ENCODE measurements at regions not wholly inside any gene's neighbourhood (a gene's known extent, or its start where the extent isn't known, plus 50 kb on each side); places are given as distances from the start of the nearest gene placed in this dataset.

DNA sequence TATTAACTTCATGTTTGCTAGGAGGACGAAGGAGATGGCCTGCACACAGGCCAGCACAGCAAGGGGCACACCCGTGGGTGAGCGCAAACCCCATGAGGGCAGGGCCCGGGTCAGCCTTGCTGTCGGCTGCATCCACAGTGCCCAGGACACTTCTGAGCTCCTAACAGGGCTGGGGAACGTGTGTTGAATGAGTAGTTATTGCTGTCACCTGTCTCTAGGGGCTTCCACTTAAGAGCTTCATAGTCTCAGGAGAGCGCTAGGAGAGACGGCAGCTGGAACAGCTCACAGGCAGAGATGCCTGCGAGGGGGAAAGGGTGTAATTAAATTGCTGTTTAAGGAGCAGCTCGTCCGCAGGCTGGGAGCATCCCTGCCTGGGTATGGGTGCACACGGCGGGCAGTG, 91.4 kb upstream of the NEURL1B start:
- Histone ChIP-seq H3K27me3 (ENCODE audit: control insufficient read depth, insufficient read depth, low read length) (no peaks in the 10 kb centered on the region; the same call in 1 of the 2 replicates), H3K4me1 (ENCODE audit: control insufficient read depth, insufficient read depth, low read length) (no peaks in the 10 kb centered on the region), H3K9me3 (ENCODE audit: control insufficient read depth, insufficient read depth, low read depth, low read length) (no peaks in the 10 kb centered on the region), H3K36me3 (ENCODE audit: control insufficient read depth, insufficient read depth, low read length) (no peaks in the 10 kb centered on the region), H3K27ac (ENCODE audit: low read length) (no peak overlapping the region), H3K4me3 (ENCODE audit: low read depth in 2 of 2, low read length in 2 of 2) (no peak overlapping the region)
- BruUV-seq (replicated peaks): no TSS peak
- TF ChIP-seq, protein P1, sequence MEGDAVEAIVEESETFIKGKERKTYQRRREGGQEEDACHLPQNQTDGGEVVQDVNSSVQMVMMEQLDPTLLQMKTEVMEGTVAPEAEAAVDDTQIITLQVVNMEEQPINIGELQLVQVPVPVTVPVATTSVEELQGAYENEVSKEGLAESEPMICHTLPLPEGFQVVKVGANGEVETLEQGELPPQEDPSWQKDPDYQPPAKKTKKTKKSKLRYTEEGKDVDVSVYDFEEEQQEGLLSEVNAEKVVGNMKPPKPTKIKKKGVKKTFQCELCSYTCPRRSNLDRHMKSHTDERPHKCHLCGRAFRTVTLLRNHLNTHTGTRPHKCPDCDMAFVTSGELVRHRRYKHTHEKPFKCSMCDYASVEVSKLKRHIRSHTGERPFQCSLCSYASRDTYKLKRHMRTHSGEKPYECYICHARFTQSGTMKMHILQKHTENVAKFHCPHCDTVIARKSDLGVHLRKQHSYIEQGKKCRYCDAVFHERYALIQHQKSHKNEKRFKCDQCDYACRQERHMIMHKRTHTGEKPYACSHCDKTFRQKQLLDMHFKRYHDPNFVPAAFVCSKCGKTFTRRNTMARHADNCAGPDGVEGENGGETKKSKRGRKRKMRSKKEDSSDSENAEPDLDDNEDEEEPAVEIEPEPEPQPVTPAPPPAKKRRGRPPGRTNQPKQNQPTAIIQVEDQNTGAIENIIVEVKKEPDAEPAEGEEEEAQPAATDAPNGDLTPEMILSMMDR (IDR thresholded peaks at IDR 0.05): no peak
- TF ChIP-seq POLR2AphosphoS5 (IDR thresholded peaks at IDR 0.05; ENCODE audit: low read depth, low read length) (no peak), TCF7L2 (IDR thresholded peaks at IDR 0.05; ENCODE audit: low read depth, low read length) (no peak), SIN3A (IDR thresholded peaks at IDR 0.05; ENCODE audit: borderline replicate concordance, insufficient read depth, low read depth, low read length) (no peak)
- TF ChIP-seq, protein P2, sequence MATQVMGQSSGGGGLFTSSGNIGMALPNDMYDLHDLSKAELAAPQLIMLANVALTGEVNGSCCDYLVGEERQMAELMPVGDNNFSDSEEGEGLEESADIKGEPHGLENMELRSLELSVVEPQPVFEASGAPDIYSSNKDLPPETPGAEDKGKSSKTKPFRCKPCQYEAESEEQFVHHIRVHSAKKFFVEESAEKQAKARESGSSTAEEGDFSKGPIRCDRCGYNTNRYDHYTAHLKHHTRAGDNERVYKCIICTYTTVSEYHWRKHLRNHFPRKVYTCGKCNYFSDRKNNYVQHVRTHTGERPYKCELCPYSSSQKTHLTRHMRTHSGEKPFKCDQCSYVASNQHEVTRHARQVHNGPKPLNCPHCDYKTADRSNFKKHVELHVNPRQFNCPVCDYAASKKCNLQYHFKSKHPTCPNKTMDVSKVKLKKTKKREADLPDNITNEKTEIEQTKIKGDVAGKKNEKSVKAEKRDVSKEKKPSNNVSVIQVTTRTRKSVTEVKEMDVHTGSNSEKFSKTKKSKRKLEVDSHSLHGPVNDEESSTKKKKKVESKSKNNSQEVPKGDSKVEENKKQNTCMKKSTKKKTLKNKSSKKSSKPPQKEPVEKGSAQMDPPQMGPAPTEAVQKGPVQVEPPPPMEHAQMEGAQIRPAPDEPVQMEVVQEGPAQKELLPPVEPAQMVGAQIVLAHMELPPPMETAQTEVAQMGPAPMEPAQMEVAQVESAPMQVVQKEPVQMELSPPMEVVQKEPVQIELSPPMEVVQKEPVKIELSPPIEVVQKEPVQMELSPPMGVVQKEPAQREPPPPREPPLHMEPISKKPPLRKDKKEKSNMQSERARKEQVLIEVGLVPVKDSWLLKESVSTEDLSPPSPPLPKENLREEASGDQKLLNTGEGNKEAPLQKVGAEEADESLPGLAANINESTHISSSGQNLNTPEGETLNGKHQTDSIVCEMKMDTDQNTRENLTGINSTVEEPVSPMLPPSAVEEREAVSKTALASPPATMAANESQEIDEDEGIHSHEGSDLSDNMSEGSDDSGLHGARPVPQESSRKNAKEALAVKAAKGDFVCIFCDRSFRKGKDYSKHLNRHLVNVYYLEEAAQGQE (IDR thresholded peaks at IDR 0.05; ENCODE audit: insufficient read depth in 1 of 2, low read depth in 2 of 2, low read length in 1 of 2): no peak
- DNase-seq (ENCODE audit: low read depth, low spot score): no peak
- ChIA-PET POLR2A (no interaction called here), CTCF (no interaction called here)
- intact Hi-C loops (cut with micrococcal nuclease; ENCODE audit: unreplicated experiment): no loop called here
- in situ Hi-C loops (cut with HindIII; ENCODE audit: low pct_unique_long_range_greater_than_20kb, low sequenced_read_pairs): no loop called here
- 0 out of 2 replicates have a peak, but pooled peaks have one; percentile 38 for ATAC-seq

- Histone ChIP-seq H3K4me1 (ENCODE audit: control insufficient read depth, insufficient read depth, low read length) (no peaks in the 10 kb centered on the region), H3K36me3 (ENCODE audit: control insufficient read depth, insufficient read depth, low read length) (no peaks in the 10 kb centered on the region), H3K27me3 (ENCODE audit: control insufficient read depth, insufficient read depth, low read length) (no peaks in the 10 kb centered on the region; the same call in 1 of the 2 replicates), H3K4me3 (ENCODE audit: low read depth in 2 of 2, low read length in 2 of 2) (no peak overlapping the region), H3K9me3 (ENCODE audit: control insufficient read depth, insufficient read depth, low read depth, low read length) (no peaks in the 10 kb centered on the region), H3K27ac (ENCODE audit: low read length) (no peak overlapping the region)
- DNase-seq (ENCODE audit: low read depth, low spot score) (no peak), ATAC-seq (no peak)
- intact Hi-C loops (cut with micrococcal nuclease; ENCODE audit: unreplicated experiment): no loop called here
- in situ Hi-C loops (cut with HindIII; ENCODE audit: low pct_unique_long_range_greater_than_20kb, low sequenced_read_pairs): no loop called here
- ChIA-PET POLR2A (no interaction called here), CTCF (no interaction called here)
- BruUV-seq (replicated peaks): no TSS peak
- TF ChIP-seq, protein P1 (IDR thresholded peaks at IDR 0.05): no peak
These were observed 91.9 kb upstream of the NEURL1B start for GRCh38 chr5:172548981-172549687.

Data from Panc1 (cell line).